H9 (cell line): ENCODE measurements at regions not wholly inside any gene's neighbourhood (a gene's known extent, or its start where the extent isn't known, plus 50 kb on each side); places are given as distances from the start of the nearest gene placed in this dataset.

Experiments used
- DNase-seq: peaks from one replicate; pipeline ENCODE4 v3.0.0-alpha.2; 2017
- H2AFZ ChIP-seq: one replicate; pipeline ENCODE4 v1.6.1; 2013; ENCODE audit warnings: mild to moderate bottlenecking, low read length, control low read depth, moderate library complexity
- H2AK5ac ChIP-seq: 2 replicates; pipeline ENCODE4 v1.6.1; 2013; ENCODE audit warnings: low read length, control low read depth, mixed read lengths; ENCODE audit not compliant: insufficient read length
- H2BK120ac ChIP-seq: one replicate; pipeline ENCODE4 v1.6.1; 2013; ENCODE audit warnings: low read depth, mild to moderate bottlenecking, low read length, control low read depth, inconsistent platforms; ENCODE audit not compliant: poor library complexity, severe bottlenecking
- H2BK12ac ChIP-seq: 2 replicates; pipeline ENCODE4 v1.6.1; 2013; ENCODE audit warnings: low read length, control low read depth, mixed read lengths, low read depth; ENCODE audit not compliant: insufficient read length
- H2BK15ac ChIP-seq: 2 replicates; pipeline ENCODE4 v1.6.1; 2013; ENCODE audit warnings: low read depth, low read length, control low read depth
- H2BK20ac ChIP-seq: one replicate; pipeline ENCODE4 v1.6.1; 2013; ENCODE audit warnings: low read depth, mild to moderate bottlenecking, low read length, control low read depth, inconsistent platforms; ENCODE audit not compliant: poor library complexity, severe bottlenecking
- H2BK5ac ChIP-seq: 2 replicates; pipeline ENCODE4 v1.6.1; 2013; ENCODE audit warnings: low read length, control low read depth, mixed read lengths; ENCODE audit not compliant: insufficient read length
- H3K14ac ChIP-seq: 2 replicates; pipeline ENCODE4 v1.6.1; 2013; ENCODE audit warnings: low read length, control low read depth; ENCODE audit not compliant: insufficient read depth
- H3K18ac ChIP-seq: 2 replicates; pipeline ENCODE4 v1.6.1; 2013; ENCODE audit warnings: low read depth, mild to moderate bottlenecking, mixed read lengths, low read length, control low read depth; ENCODE audit not compliant: insufficient read length
- H3K23ac ChIP-seq: 2 replicates; pipeline ENCODE4 v1.6.1; 2013; ENCODE audit warnings: low read length, control low read depth, mixed read lengths, low read depth; ENCODE audit not compliant: insufficient read length
- H3K23me2 ChIP-seq: 2 replicates; pipeline ENCODE4 v1.6.1; 2013; ENCODE audit warnings: low read depth, mild to moderate bottlenecking, mixed read lengths, low read length, control low read depth; ENCODE audit not compliant: insufficient read length, poor library complexity, severe bottlenecking
- H3K27ac ChIP-seq: 2 replicates; pipeline ENCODE4 v1.5.1; 2013; ENCODE audit warnings: low read length, control low read depth, mixed read lengths, low read depth; ENCODE audit not compliant: insufficient read length
- H3K27me3 ChIP-seq: 2 replicates; pipeline ENCODE4 v1.6.1; 2013; ENCODE audit warnings: low read length, control low read depth, inconsistent platforms; ENCODE audit not compliant: insufficient read depth
- H3K4ac ChIP-seq: 2 replicates; pipeline ENCODE4 v1.6.1; 2013; ENCODE audit warnings: low read depth, mild to moderate bottlenecking, control low read depth, inconsistent platforms, low read length, moderate library complexity
- H3K4me1 ChIP-seq: 2 replicates; pipeline ENCODE4 v1.6.1; 2013; ENCODE audit warnings: low read length, control low read depth, inconsistent platforms; ENCODE audit not compliant: insufficient read depth
- H3K4me2 ChIP-seq: 2 replicates; pipeline ENCODE4 v1.6.1; 2013; ENCODE audit warnings: low read length, control low read depth, mixed read lengths; ENCODE audit not compliant: insufficient read length, insufficient read depth
- H3K56ac ChIP-seq: 2 replicates; pipeline ENCODE4 v1.6.1; 2013; ENCODE audit warnings: low read depth, mild to moderate bottlenecking, mixed read lengths, low read length, control low read depth; ENCODE audit not compliant: insufficient read length
- H3K79me1 ChIP-seq: 2 replicates; pipeline ENCODE4 v1.6.1; 2013; ENCODE audit warnings: low read depth, mild to moderate bottlenecking, moderate library complexity, low read length, control low read depth, inconsistent platforms; ENCODE audit not compliant: insufficient read depth, poor library complexity, severe bottlenecking
- H3K79me2 ChIP-seq: 2 replicates; pipeline ENCODE4 v1.6.1; 2013; ENCODE audit warnings: low read length, control low read depth, inconsistent platforms; ENCODE audit not compliant: insufficient read depth
- H3K9ac ChIP-seq: 2 replicates; pipeline ENCODE4 v1.6.1; 2013; ENCODE audit warnings: low read length, control low read depth, mixed read lengths; ENCODE audit not compliant: insufficient read length; ENCODE audit errors: extremely low read depth
- H3K9me3 ChIP-seq: one replicate; pipeline ENCODE4 v1.6.1; 2013; ENCODE audit warnings: low read depth, low read length, inconsistent platforms; ENCODE audit not compliant: control insufficient read depth
- H3T11ph ChIP-seq: one replicate; pipeline ENCODE4 v1.6.1; 2013; ENCODE audit warnings: mild to moderate bottlenecking, low read length, control low read depth, inconsistent platforms
- H4K20me1 ChIP-seq: one replicate; pipeline ENCODE4 v1.6.1; 2013; ENCODE audit not compliant: control insufficient read depth, insufficient read length, insufficient read depth
- H4K5ac ChIP-seq: 2 replicates; pipeline ENCODE4 v1.6.1; 2013; ENCODE audit warnings: low read depth, mild to moderate bottlenecking, mixed read lengths, low read length, control low read depth; ENCODE audit not compliant: insufficient read length
- H4K8ac ChIP-seq: replicated peaks from 2 replicates; pipeline ENCODE4 v1.6.1; 2013; ENCODE audit warnings: low read length, control low read depth, mixed read lengths, low read depth; ENCODE audit not compliant: insufficient read length
- H4K91ac ChIP-seq: 2 replicates; pipeline ENCODE4 v1.6.1; 2013; ENCODE audit warnings: low read depth, mild to moderate bottlenecking, moderate library complexity, mixed read lengths, low read length, control low read depth; ENCODE audit not compliant: insufficient read length
- H3K27ac Mint-ChIP-seq, 3 experiments: 2 replicates in 2 of 3; 3 replicates in 1 of 3; pipeline ENCODE4 v1.8.0; 2020 to 2021; ENCODE audit warnings: mixed read lengths in 3 of 3, mild to moderate bottlenecking in 1 of 3, moderate library complexity in 1 of 3
- H3K27me3 Mint-ChIP-seq: 2 replicates; pipeline ENCODE4 v1.8.0; 2021; ENCODE audit warnings: low read depth, mild to moderate bottlenecking, moderate library complexity, mixed read lengths
- H3K36me3 Mint-ChIP-seq, 3 experiments: 2 replicates in 2 of 3; 3 replicates in 1 of 3; pipeline ENCODE4 v1.8.0; 2020 to 2021; ENCODE audit warnings: low read depth in 3 of 3, mixed read lengths in 3 of 3; ENCODE audit not compliant: insufficient read depth in 1 of 3
- H3K4me1 Mint-ChIP-seq, 2 experiments: 2 replicates each; pipeline ENCODE4 v1.8.0; 2020; ENCODE audit warnings: mixed read lengths in 2 of 2
- H3K4me3 Mint-ChIP-seq, 2 experiments: 2 replicates in 1 of 2; 3 replicates in 1 of 2; pipeline ENCODE4 v1.8.0; 2020 to 2021; ENCODE audit warnings: mild to moderate bottlenecking in 2 of 2, mixed read lengths in 2 of 2, moderate library complexity in 1 of 2
- H3K9me3 Mint-ChIP-seq, 2 experiments: 2 replicates in 1 of 2; 3 replicates in 1 of 2; pipeline ENCODE4 v1.8.0; 2020; ENCODE audit warnings: mild to moderate bottlenecking in 2 of 2, mixed read lengths in 2 of 2, moderate library complexity in 1 of 2
- WGBS: extraction: QIAGEN DNeasy Blood & Tissue Kit; methylation state at CpG from one replicate; pipeline ENCODE4 v1.1.7; 2013; ENCODE audit warnings: missing lambda C conversion rate, low lambda C conversion rate, mixed read lengths; ENCODE audit not compliant: insufficient read length; ENCODE audit errors: extremely low coverage; 5-methylcytosine and 5-hydroxymethylcytosine counted together
- TF ChIP-seq, protein P1 (sequence below): fragments of 200-600 bp; sonication (generic); conservative IDR thresholded peaks from 3 replicates; pipeline ENCODE4 v1.8.0; 2021; ENCODE audit warnings: antibody characterized with exemption, mild to moderate bottlenecking

DNA sequence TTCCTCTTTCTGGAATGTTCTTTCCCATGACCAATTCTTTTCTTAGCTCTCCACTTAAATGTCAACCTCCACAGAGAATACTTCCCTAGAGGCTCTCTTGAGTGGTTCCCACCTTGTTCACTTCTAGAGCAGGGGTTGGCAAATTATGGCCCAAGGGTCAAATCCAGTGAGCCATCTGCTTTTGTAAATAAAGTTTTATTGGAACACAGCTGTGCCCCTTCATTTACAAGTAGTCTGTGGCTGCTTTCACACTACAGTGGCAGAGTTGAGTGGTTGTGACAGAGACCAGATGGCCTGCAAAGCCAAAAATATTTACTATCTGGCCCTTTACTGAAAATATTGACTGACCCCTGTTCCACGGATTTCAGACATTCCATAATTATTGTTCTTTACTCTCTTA lies 166.2 kb downstream of the WNT5A start:
- Histone ChIP-seq H3K23me2 (no peaks in the 10 kb centered on the region), H2BK120ac (no peak overlapping the region), H4K8ac (no peak overlapping the region), H3K4ac (no peak overlapping the region), H3K56ac (no peak overlapping the region), H3T11ph (no peak overlapping the region), H3K9me3 (no peaks in the 10 kb centered on the region), H2AFZ (no peak overlapping the region), H3K9ac (no peak overlapping the region), H2BK12ac (no peak overlapping the region), H4K91ac (no peak overlapping the region), H4K20me1 (no peaks in the 10 kb centered on the region), H2AK5ac (no peak overlapping the region), H2BK15ac (no peak overlapping the region), H3K79me1 (no peaks in the 10 kb centered on the region), H2BK5ac (no peak overlapping the region), H3K79me2 (no peaks in the 10 kb centered on the region), H3K4me2 (no peak overlapping the region), H3K23ac (no peak overlapping the region), H3K4me1 (no peaks in the 10 kb centered on the region), H3K27ac (no peak overlapping the region), H3K18ac (no peak overlapping the region), H3K27me3 (no peaks in the 10 kb centered on the region), H2BK20ac (no peak overlapping the region), H3K14ac (no peak overlapping the region), H4K5ac (no peak overlapping the region)
- Mint-ChIP-seq H3K4me3 (no peak overlapping the region), H3K27ac (no peak overlapping the region), H3K9me3 (no peaks in the 10 kb centered on the region), H3K27me3 (no peaks in the 10 kb centered on the region), H3K4me1 (0 out of 4 replicates have a peak, but pooled peaks cover 0 to 2% of the 10 kb centered on the region in 2 experiments), H3K36me3 (no peaks in the 10 kb centered on the region)
- no peak for DNase-seq
- no CpG with 5 or more reads among the region's 1 CpG for WGBS
- TF ChIP-seq, protein P1, sequence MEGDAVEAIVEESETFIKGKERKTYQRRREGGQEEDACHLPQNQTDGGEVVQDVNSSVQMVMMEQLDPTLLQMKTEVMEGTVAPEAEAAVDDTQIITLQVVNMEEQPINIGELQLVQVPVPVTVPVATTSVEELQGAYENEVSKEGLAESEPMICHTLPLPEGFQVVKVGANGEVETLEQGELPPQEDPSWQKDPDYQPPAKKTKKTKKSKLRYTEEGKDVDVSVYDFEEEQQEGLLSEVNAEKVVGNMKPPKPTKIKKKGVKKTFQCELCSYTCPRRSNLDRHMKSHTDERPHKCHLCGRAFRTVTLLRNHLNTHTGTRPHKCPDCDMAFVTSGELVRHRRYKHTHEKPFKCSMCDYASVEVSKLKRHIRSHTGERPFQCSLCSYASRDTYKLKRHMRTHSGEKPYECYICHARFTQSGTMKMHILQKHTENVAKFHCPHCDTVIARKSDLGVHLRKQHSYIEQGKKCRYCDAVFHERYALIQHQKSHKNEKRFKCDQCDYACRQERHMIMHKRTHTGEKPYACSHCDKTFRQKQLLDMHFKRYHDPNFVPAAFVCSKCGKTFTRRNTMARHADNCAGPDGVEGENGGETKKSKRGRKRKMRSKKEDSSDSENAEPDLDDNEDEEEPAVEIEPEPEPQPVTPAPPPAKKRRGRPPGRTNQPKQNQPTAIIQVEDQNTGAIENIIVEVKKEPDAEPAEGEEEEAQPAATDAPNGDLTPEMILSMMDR = no peak
